HL-60/S4 (cell line): ENCODE measurements at regions not wholly inside any gene's neighbourhood (a gene's known extent, or its start where the extent isn't known, plus 50 kb on each side); places are given as distances from the start of the nearest gene placed in this dataset.
"Not testable (repeated sequence)": the region's sequence is repeated elsewhere in the genome, so short reads cannot be mapped to it uniquely, and the experiment has no call there.

Experiments used
- in situ Hi-C: fragments of 300-500 bp; cut with MboI; formaldehyde crosslinking; loops from 2 replicates; pipeline ENCODE4 v1.14.3; 2022; ENCODE audit warnings: low sequenced_read_pairs

DNA sequence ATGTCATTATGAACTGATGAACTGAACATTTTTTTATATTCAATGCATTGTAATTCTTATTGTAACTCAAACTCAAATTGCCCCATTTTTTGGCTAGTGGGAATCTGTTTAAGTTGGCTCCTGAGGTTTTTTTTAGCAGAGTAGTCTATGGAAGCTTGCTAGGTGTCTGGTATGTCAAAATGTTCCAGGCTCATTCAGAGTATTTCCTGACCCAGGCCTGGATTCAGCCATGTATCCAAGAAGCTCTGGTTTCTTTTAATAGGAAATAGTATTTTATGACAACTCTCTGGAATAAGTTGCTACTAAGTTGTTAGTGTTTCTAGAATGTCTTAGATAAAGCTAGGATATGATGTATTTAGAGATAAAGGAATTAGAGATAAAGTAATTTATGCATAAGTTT lies 288.0 kb downstream of the ARL4A start:
- in situ Hi-C loops: no loop called here

DNA sequence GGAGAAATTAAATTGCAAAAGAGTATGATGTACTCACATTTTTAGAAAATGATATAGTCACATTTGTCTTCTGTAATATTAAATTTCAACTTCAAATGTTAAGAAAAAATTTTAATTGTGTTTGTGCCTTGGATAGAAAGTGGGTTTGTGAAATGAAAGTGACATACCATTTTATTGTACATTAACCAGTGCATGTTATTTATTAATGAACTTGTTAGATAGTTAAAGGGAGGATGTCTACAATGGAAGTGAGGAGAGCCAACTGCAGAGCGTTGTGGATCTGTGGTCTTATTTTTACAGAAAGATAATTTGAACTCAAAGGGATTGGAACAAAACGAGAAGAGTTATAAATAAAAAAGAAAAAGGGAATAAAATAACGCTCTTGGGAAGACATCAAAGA lies 291.7 kb downstream of the ARL4A start:
- in situ Hi-C loops: no loop called here

GRCh38 chr7:12982178-12982577 lies 294.7 kb downstream of the ARL4A start:
- in situ Hi-C loops: no loop called here

DNA sequence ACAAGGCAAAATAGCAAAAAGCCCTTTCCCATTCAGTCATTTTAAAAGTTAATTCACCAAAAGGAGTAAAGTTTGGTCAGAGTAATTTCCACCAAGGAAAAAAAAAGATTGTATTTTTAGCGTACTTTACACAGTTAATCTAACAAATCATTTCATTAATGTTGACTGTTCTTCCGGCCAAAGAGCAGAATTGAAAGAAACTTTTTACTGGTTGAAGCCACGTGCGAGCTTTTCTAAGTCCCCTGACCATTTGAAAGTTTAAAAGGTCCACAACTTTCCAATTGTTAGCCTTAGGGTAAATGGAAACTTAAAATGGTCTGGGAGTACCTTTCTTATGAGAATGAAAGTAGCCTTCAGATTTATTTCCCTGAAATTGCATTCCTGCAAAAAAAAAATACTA lies 296.7 kb downstream of the ARL4A start:
- in situ Hi-C loops: no loop called here

DNA sequence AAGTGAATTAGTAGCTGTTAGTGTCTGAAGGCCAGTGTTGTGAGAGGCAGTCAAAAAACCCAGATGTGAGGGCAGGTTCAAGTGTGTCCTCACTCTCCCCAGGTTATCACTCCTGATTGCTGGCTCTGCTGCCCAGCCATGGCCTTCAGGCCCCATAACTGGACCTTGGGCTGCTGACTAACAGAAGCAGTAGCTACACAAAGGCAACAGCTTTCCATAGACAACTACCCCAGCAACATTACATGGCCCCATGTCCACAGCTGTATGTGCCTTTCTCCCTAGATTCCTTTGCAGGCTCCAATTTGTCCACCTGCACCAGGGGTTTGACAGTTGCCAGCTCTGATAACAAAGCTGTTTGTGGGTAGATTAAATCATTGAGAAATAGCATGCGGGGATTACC lies 297.8 kb downstream of the ARL4A start:
- in situ Hi-C loops: no loop called here

- in situ Hi-C loops: no loop called here
Observed at GRCh38 chr7:12985752-12986151, 298.3 kb downstream of the ARL4A start.

DNA sequence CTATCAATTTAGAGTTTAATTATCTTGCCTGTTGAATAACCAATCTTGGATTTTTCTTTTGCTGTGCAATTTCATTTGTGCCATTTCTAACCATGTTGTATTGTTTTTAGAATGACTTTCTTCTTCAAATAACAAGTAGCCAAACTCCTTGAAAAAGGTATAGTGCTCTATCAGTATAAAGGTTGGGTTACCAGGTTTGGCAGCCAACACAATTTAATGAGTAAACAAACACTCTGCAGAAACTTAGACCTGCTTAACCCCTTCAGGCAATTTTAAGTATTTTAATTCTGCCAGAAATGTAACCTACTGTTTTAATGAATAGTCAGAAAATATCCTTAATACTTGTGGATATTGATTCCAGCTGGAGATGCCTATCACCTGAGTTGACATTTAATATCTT lies 299.8 kb downstream of the ARL4A start:
- in situ Hi-C loops: no loop called here

- in situ Hi-C loops: no loop called here
Observed at GRCh38 chr7:12990440-12990839, 303.0 kb downstream of the ARL4A start.

- in situ Hi-C loops: no loop called here
Observed at GRCh38 chr7:12993025-12993424, 305.6 kb downstream of the ARL4A start.

GRCh38 chr7:12995912-12996469 lies 308.6 kb downstream of the ARL4A start:
- in situ Hi-C loops: no loop called here

- in situ Hi-C loops: no loop called here
Observed at GRCh38 chr7:13007331-13007730, 319.9 kb downstream of the ARL4A start.

DNA sequence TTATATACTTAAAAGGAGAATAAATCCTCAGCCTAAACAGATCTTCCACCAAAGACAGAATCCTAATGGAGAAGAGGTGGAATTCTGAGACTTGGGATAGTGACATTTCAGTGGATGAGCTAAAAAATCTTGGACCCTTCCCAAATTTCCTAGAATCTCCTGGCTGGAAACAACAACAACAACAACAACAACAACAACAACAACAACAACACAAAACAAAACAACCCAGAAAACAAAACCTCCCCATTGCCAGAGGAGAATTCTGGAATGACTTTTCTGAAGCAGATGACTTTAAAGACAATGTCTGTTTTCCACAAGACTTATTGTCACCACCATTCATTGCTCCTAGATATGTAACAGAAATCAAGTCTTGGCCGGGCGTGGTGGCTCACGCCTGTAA lies 322.1 kb downstream of the ARL4A start:
- in situ Hi-C loops: no loop called here

- in situ Hi-C loops: no loop called here
Observed at GRCh38 chr7:13014011-13014410, 326.6 kb downstream of the ARL4A start.

GRCh38 chr7:13016036-13016581 lies 328.7 kb downstream of the ARL4A start:
- in situ Hi-C loops: no loop called here

DNA sequence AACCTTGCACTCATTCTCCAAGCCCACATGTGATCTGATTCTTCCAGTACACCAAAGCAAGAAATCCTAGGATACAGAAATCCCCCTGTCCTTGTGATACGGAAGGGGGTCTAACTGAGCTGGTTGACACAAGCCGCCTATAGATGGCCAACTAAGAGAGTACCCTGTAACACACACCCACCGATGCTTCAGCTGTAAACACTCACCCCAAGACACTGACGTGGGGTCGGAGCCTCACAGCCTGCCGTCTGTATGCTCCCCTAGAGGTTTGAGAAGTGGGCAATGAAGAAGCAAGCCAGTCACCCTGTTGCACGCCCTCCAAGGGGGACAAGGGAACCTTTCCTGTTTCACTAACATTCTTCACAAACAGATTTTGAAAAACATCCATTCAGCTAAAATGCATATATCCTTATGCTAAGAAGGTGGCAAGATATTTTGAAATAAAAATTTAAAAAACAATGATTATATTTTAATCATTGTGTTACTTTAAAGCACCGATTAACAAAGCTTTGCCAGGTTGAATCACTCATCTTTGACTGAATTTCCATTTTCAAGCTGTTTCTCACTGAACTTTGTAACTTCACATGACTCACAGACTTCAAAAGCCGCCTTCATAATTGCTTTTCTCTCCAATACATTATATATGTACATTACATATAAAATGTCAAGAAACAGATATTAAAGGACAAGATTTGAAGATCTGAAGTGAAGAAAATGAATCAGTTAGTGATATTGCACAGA lies 329.3 kb downstream of the ARL4A start:
- in situ Hi-C loops: no loop called here

DNA sequence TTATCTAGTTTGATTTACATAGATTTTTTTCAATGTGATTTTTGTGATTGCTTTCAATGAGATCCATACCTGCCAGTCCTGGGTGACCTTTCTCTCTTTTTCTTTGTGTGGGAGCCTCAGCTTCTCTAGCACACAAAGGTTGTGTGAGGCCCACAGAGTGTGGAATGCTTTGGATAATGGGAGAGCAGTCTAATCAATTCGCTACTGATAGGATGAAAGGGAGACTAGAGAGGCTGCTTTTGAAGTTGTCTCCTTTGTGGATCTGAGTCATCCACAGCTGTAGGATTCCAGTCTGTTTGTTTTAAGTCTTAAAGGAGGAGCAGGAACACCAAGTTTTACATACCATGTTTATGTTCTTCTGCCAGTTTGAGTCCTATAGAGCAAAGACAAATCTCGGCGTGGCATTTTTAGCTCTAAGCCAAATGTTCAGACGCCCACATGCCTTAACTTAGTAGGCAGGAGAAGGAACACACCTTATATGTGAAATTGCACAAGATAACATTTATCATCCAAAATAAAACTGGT lies 330.0 kb downstream of the ARL4A start:
- in situ Hi-C loops: no loop called here

DNA sequence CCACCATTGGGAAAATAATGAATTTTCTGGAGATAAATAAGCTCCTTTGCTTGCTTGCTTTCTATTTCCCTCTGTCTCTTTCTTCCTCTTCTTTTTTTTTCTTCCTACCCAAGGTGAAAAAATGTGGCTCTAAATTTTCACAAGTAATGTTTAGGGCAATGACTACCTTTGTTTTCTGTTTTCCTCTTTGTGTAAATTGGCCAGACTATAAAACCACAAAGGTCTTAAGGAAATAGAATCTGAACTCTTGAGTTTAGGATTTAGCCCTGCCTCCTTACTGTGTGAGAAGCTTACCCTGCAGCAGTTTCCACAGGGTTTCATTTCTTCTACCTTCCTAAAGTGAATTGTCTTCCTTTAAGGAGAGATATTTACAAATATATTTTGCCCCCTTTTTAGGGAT lies 330.4 kb downstream of the ARL4A start:
- in situ Hi-C loops: no loop called here

- in situ Hi-C loops: no loop called here
Observed at GRCh38 chr7:13021566-13022300, 334.3 kb downstream of the ARL4A start.

DNA sequence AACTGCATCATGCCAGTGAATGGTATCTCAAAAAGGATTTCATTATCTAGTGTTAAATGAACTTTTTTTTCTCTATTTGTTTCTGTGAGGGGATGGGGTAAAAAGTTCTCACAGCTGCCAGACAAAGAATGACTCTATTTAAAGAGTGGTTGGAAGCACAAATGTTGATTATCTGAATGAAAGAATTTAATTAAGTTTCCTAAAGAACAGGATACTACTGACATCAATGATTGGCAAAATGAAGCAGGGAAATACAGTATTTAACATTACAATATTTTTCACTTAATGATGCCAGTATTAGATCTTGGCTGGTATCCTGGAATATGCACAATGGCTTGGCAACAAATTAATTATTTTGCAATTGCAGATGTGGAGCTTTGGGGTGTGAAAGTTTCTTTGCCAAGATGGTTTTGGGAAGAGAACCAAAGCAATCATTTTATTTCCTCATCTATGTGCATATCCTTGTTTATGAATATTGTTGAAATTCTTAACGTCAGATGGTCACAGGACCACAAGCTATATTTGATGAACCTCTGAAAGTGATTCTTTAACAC lies 336.8 kb downstream of the ARL4A start:
- in situ Hi-C loops: no loop called here

DNA sequence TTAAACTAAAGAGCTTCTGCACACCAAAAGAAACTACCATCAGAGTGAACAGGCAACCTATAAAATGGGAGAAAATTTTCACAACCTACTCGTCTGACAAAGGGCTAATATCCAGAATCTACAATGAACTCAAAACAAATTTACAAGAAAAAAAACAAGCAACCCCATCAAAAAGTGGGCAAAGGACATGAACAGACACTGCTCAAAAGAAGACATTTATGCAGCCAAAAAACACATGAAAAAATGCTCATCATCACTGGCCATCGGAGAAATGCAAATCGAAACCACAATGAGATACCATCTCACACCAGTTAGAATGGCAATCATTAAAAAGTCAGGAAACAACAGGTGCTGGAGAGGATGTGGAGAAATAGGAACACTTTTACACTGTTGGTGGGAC lies 337.6 kb downstream of the ARL4A start:
- in situ Hi-C loops: not testable (repeated sequence)

DNA sequence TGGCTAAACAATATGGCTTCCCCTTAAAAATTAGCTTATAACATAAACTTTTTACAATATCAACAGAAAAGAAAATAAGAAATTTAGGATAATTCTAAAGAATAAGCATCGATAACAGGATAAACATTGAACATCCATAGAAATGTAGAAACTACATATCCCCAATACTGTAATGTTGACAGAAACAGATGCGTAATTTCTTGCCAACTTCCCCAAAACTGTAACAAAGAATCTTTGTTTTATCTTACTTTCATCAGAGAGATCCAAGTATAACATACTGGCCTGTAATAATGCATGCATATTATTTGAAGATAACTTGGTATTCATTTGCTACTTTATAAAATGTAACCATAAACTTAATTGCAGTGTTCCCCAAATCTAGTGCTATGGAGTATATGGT lies 339.9 kb downstream of the ARL4A start:
- in situ Hi-C loops: no loop called here
